NCI-H128 (cell line): ENCODE measurements at regions not wholly inside any gene's neighbourhood (a gene's known extent, or its start where the extent isn't known, plus 50 kb on each side); places are given as distances from the start of the nearest gene placed in this dataset.
"Not testable (repeated sequence)": the region's sequence is repeated elsewhere in the genome, so short reads cannot be mapped to it uniquely, and the experiment has no call there.

Experiments
- DNase-seq: peaks from one replicate; lab custom pipeline; 2025; ENCODE audit not compliant: unreplicated experiment; lab: John Stamatoyannopoulos, UW

- DNase-seq, result no peak
Measured at GRCh38 chr7:45401155-45401554, 173.0 kb upstream of the ADCY1 start.

- no peak for DNase-seq
Measured at GRCh38 chr7:45401851-45402250, 172.3 kb upstream of the ADCY1 start.

- DNase-seq, result no peak
Measured at GRCh38 chr7:45402480-45403218, 171.5 kb upstream of the ADCY1 start.

GRCh38 chr7:45404622-45405021, 169.5 kb upstream of the ADCY1 start:
- no peak for DNase-seq

DNA sequence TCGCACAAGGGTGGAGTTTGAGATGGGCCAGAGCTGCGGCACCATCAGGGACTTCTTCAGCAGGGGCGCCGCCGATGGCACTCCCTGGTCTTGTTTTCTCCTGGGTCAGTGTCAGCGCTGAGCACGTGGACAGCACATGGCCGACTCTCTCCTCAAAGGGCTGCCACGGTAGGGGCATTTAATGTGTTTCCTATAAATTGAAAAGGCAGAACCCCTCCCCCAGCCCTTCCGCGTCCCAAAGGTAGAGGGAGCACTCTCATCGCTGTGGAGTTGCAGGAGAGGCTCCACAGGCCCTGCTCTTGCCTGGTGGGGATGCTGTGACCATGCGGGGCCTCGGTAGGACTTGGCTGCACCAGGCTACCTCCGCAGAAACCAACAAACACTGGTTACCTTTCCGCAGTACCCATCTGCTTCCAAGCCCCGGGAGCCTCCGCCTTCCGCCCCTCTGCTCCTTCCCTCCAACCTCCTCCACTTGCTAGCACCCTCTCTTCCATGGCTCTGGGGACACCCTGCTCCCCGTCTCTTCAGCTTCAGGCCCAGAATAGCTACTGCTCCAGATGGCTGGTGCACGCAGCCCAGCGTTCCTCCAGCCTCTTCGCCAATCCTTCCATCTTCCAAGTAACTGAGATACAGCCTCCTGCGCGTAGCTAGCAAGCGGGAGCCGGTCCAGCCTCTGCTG, 166.3 kb upstream of the ADCY1 start:
- DNase-seq, result no peak

- DNase-seq, result no peak
Measured at GRCh38 chr7:45408409-45408737, 165.8 kb upstream of the ADCY1 start.

GRCh38 chr7:45410893-45411292, 163.3 kb upstream of the ADCY1 start:
- DNase-seq, result no peak

DNA sequence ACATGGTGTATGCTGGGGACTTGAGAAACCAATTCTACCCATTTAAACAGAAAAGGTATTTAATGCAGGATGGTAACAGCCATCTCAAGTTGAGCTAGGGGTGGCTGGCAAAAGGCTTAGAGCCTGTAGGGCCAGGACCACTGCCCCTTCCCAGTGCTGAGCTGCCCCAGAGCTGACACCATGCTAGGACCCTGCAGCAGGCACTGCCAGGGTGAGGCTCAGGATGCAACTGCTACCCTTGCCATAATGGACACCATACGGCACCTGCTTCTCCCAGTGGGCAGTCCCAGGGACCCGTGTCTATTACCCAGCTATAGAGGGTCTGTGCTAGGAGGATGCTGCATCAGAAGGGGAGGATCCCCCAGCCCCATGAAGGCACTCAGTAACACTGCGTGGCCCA, 160.7 kb upstream of the ADCY1 start:
- DNase-seq, result no peak

- DNase-seq, result no peak
Measured at GRCh38 chr7:45414226-45414625, 159.9 kb upstream of the ADCY1 start.

- no peak for DNase-seq
Measured at GRCh38 chr7:45415265-45415664, 158.9 kb upstream of the ADCY1 start.

DNA sequence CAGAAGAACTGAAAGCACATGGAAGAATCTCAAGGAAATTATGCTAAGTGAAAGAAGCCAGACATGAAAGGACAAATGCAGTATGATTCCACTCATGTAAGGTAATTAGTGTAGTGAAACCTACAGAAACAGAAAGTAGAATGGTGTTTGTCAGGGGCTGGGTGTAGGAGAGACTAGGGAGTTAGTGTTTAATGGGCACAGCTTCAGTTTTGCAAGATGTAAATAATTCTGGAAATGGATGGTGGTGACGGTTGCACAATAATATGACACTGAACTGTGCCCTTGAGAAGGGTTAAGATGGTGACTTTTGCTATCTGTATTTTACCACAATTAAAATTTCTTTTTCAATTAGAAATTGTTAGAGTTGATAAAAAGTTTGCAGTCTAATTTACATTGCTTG, 157.3 kb upstream of the ADCY1 start:
- DNase-seq, result no peak

DNA sequence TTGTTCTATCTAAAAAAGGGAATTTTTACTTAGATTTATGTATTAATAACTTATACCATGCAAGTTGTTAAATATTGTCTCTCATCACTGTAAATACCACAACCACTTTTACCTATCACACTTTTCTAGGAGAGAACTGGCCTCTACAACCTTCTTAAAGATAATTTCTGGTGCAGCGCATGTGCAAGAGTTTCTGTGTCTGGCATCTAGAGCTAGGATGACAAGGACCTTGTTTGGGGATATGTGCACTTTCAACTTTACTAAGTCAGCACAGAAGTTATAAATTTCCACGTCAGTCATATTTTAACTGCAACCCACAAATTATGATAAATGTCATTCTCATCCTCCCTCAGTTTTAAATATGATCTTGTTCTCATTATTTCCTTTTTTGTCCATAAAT, 156.9 kb upstream of the ADCY1 start:
- DNase-seq, result no peak

GRCh38 chr7:45417735-45418134, 156.4 kb upstream of the ADCY1 start:
- no peak for DNase-seq

DNA sequence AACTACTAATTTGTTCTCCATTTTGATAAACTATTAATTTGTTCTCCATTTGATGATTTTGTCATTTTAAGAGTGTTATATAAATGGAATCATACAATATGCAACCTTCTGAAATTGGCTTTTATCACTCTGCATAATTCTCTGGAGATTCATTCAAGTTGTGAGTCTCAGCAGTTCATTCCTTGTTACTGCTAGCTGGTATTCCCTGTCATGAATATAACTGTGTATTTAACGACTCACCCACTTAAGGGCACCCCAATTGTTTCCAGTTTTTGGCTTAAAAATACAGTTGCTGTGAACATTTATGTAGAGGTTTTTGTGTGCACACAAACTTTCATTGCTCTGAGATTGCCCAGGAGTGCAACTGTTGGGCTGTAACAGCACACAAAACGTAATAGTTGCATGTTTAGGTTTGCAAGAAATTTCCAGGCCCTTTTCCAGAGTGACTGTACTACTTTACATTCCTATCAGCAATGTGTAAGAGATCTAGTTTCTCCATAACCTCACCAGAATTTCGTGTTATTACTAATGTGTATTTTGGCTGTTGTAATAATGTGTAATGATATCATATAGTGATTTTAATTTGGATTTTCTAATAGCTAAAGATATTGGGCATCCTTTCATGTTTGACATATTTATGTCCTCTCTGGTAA, 153.2 kb upstream of the ADCY1 start:
- no peak for DNase-seq

GRCh38 chr7:45421806-45422205, 152.4 kb upstream of the ADCY1 start:
- DNase-seq, result no peak

DNA sequence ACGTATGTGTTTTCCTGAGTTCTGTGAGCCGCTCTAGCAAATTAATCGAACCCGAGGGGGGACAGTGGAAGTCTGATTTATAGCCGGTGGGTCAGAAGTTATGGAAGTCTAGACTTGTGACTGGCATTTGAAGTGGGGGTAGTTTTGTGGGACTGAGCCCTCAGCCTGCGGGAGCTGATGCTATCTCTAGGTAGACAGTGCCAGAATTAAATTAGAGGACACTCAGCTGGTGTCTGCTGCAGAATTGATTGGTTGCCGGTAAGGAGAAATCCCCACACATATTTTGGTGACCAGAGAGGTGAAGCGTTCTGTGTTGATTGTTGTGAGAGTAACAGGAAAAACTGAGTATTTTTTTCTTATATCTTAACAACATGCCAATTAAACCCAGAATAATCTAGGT, 143.8 kb upstream of the ADCY1 start:
- no peak for DNase-seq

GRCh38 chr7:45434167-45434784, 139.9 kb upstream of the ADCY1 start:
- no peak for DNase-seq

GRCh38 chr7:45435131-45435530, 139.0 kb upstream of the ADCY1 start:
- no peak for DNase-seq

DNA sequence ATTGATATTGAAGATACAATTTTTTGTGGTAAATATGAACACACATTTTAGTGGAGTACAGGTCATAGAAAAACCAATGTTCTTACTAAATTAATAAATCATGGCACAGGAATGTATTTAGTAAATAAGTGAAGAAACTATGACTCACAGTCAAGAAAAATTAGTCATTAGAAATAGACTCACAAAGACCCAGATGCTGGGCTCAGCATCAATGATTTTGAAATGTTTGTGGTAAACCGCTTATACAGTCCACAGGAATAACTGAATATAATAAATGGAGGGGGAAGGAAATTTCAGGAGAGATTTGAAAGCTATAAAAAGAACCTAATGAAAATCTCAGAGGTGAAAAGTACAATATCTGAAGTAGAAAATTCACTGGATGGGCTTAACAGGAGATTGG, 138.3 kb upstream of the ADCY1 start:
- no peak for DNase-seq

DNA sequence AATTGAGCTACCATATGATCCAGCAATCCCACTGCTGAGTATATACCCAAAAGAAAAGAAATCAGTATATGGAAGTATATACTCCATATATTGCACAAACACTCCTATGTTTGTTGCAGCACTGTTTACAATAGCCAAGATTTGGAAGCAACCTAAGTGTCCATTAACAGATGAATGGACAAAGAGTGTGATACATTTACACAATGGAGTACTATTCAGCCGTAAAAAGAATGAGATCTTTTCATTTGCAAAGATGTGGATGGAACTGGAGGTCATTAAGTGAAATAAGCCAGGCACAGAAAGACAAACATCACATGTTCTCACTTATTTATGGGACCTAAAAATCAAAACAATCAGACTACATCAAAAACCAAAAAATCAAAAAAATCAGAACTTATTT, 133.4 kb upstream of the ADCY1 start:
- not testable (repeated sequence) for DNase-seq

GRCh38 chr7:45443263-45443662, 130.9 kb upstream of the ADCY1 start:
- DNase-seq, result no peak
